ENCODE measurements at regions not wholly inside any gene's neighbourhood (a gene's known extent, or its start where the extent isn't known, plus 50 kb on each side); places are given as distances from the start of the nearest gene placed in this dataset.
A peak's percentile ranks its signal among the peaks of the same experiment; 100 is the strongest.

- H3K4me3 ChIP-seq (ENCODE audit: low read depth, low read length), result no peak overlapping the region
- no peak for TF ChIP-seq CTCF (IDR thresholded peaks at IDR 0.05; ENCODE audit: insufficient read depth, low read depth, low read length)
- DNase-seq (ENCODE audit: low read depth), result no peak
Observed at GRCh38 chr6:104095661-104096416, 763.9 kb downstream of the HACE1 start.

- no peak overlapping the region for H3K4me3 ChIP-seq (ENCODE audit: low read depth, low read length)
- DNase-seq (ENCODE audit: low read depth), result no peak
- TF ChIP-seq CTCF (IDR thresholded peaks at IDR 0.05; ENCODE audit: insufficient read depth, low read depth, low read length), result no peak
Observed at GRCh38 chr6:104087765-104088164, 772.0 kb downstream of the HACE1 start.

GRCh38 chr6:104068281-104068680 is 791.4 kb downstream of the HACE1 start:
- H3K4me3 ChIP-seq (ENCODE audit: low read depth, low read length), result no peak overlapping the region
- no peak for DNase-seq (ENCODE audit: low read depth)
- TF ChIP-seq CTCF (IDR thresholded peaks at IDR 0.05; ENCODE audit: insufficient read depth, low read depth, low read length), result no peak

- H3K4me3 ChIP-seq (ENCODE audit: low read depth, low read length), result no peak overlapping the region
- DNase-seq (ENCODE audit: low read depth), result no peak
- TF ChIP-seq CTCF (IDR thresholded peaks at IDR 0.05; ENCODE audit: insufficient read depth, low read depth, low read length), result no peak
Observed at GRCh38 chr6:104064876-104065275, 794.8 kb downstream of the HACE1 start.

- no peak overlapping the region for H3K4me3 ChIP-seq (ENCODE audit: low read depth, low read length)
- no peak for DNase-seq (ENCODE audit: low read depth)
- no peak for TF ChIP-seq CTCF (IDR thresholded peaks at IDR 0.05; ENCODE audit: insufficient read depth, low read depth, low read length)
Observed at GRCh38 chr6:104050455-104050854, 809.3 kb downstream of the HACE1 start.

- peak; percentile 42 for DNase-seq (ENCODE audit: low read depth)
- no peak for TF ChIP-seq CTCF (IDR thresholded peaks at IDR 0.05; ENCODE audit: insufficient read depth, low read depth, low read length)
- H3K4me3 ChIP-seq (ENCODE audit: low read depth, low read length), result no peak overlapping the region
Observed at GRCh38 chr6:104046426-104046825, 813.3 kb downstream of the HACE1 start.

GRCh38 chr6:104031346-104031745 is 828.4 kb downstream of the HACE1 start:
- TF ChIP-seq CTCF (IDR thresholded peaks at IDR 0.05; ENCODE audit: insufficient read depth, low read depth, low read length), result no peak
- H3K4me3 ChIP-seq (ENCODE audit: low read depth, low read length), result no peak overlapping the region
- no peak for DNase-seq (ENCODE audit: low read depth)

Measured in fibroblast of villous mesenchyme (primary cell).